GM18951 (cell line): ENCODE measurements at regions not wholly inside any gene's neighbourhood (a gene's known extent, or its start where the extent isn't known, plus 50 kb on each side); places are given as distances from the start of the nearest gene placed in this dataset.
"Not testable (repeated sequence)": the region's sequence is repeated elsewhere in the genome, so short reads cannot be mapped to it uniquely, and the experiment has no call there.

Experiments
- POLR2A ChIP-seq: IDR thresholded peaks from 4 replicates; pipeline ENCODE4 v1.6.1; 2011; ENCODE audit warnings: mild to moderate bottlenecking; ENCODE audit not compliant: insufficient read length, insufficient read depth; ENCODE audit errors: extremely low read depth
- in situ Hi-C: fragments of 300-500 bp; cut with MboI; formaldehyde crosslinking; loops from one replicate; pipeline ENCODE4 v1.12.0; 2022; ENCODE audit warnings: low sequenced_read_pairs, mixed read lengths, inconsistent platforms; ENCODE audit not compliant: unreplicated experiment

DNA sequence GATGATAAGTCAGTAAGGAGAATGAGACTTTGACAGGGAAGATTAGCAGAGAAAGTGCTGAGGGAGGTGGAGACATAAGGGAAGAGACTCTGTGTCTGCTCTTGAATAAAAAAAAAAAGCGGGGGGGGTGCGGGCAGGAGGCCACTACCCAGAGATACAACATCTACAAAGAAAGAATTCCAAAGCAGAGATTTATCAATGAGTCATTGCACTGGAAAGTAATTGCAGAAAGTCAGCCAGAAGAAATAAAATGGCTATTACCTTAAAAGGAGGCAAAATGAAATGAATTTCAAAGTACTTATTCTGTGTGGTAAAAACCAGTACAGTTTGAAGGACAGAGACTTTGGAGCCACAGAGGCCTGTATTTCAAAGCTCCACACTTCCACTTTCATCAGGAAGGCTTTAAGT, 267.1 kb upstream of the PRKD1 start:
- in situ Hi-C loops = no loop called here
- TF ChIP-seq POLR2A = no peak

DNA sequence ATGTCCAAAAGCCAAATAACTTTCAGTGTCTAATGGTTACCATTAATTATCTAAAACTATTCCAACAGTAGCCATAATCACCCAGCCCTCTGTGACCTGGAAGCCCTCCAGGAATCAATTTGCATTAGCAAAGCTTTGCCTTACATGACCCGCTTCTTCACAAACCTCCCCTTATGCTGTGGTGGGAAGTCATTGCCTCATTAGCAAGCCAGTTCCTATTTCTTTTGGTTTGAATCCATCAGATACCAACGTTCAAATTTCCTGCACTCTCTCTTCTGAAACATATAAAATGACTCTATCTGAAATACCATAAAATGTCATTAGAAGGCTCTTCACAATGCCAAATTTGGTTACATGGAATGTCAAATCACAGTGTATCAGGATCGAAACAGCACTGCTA, 268.3 kb upstream of the PRKD1 start:
- in situ Hi-C loops = no loop called here
- TF ChIP-seq POLR2A = no peak

DNA sequence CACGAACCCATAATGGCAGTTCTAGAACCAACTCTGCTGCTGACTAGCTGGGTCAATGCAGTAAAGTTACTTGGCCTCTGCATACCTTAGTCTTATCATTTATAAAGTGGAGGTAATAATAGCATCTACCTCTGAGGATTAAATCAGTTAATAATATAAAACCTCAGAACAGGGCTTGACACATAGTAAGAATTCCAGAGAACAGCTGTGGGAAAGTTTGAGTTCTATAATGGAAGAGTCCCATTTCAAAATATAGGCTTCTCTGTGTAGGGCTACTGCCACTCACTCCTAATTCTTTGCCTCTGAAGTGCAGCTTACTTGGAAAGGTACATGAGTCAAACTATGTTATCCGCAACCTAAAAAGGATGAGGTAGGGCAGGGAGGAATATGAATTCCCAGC, 269.2 kb upstream of the PRKD1 start:
- in situ Hi-C loops = no loop called here
- TF ChIP-seq POLR2A = no peak

DNA sequence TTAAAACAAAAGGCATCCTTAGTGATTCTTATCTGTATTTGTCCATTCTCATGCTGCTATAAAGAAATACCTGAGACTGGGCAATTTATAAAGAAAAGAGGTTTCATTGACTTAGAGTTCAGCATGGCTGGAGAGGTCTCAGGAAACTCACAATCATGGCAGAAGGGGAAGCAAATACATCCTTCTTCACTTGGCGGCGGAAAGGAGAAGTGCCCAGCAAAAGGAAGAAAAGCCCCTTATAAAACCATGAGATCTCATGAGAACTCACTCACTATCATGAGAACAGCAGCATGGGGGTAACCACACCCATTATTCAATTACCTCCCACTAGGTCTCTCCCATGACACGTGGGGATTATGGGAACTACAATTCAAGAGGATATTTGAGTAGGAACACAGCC, 271.1 kb upstream of the PRKD1 start:
- in situ Hi-C loops = not testable (repeated sequence)

DNA sequence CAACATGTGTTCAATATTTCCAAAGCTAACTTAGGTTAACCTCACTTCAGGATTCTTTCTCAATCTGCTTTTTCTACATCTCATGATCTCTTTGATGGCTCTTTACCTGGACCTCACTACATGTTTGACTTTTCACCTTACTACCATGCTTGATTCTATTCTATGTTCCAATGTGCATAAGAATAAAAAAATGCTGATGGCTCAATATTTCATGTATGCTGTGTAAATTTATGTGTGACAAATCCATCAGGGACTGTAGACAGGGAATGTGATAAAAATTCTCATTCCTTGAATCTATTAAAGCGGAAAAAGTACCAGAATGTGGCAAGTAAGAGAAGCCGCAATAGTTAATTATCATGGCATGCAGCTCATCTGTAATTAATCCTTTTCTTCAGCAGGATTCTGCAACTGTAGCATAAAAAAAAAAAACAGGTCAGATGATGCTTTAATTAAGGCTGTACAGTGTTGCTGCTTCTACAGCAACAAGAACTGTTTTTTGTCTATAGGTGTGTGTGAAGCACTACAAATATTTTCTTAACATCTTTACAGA, 276.9 kb upstream of the PRKD1 start:
- in situ Hi-C loops = loop anchor here (25.0 kb wide), 1 partner anchor 1442 kb away; the partner anchor contains the start of gene FOXG1
- no peak for TF ChIP-seq POLR2A

- no peak for TF ChIP-seq POLR2A
- in situ Hi-C loops = loop anchor here (25.0 kb wide), 1 partner anchor 1447 kb away; the partner anchor contains the start of gene FOXG1
These were observed 281.5 kb upstream of the PRKD1 start for GRCh38 chr14:30209136-30209535.

- no peak for TF ChIP-seq POLR2A
- in situ Hi-C loops = loop anchor here (25.0 kb wide), 1 partner anchor 1448 kb away; the partner anchor contains the start of gene FOXG1
These were observed 283.0 kb upstream of the PRKD1 start for GRCh38 chr14:30210630-30211029.

GRCh38 chr14:30211326-30211725, 283.7 kb upstream of the PRKD1 start:
- in situ Hi-C loops = loop anchor here (25.0 kb wide), 1 partner anchor 1449 kb away; the partner anchor contains the start of gene FOXG1

DNA sequence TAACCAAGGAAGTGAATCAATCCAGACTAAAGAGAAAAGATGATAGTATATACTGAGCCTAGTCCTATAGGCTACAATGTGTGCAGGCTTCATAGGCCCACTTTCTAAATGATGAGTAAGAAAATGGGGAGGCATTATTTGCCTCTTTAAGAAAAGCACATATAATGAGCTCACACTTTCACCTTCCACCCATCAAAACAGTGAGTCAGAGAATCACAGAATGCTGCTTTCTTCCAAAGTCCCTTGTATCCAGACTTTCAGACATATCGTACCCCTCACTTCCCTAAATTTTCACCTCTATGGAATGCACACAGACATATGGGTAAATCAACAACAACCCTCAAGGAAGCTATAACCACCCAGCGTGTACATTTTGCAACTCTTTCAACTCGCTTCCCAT, 286.4 kb upstream of the PRKD1 start:
- no peak for TF ChIP-seq POLR2A
- in situ Hi-C loops = loop anchor here (25.0 kb wide), 1 partner anchor 1452 kb away; the partner anchor contains the start of gene FOXG1

More at GRCh38 chr14:30211326-30211725, 283.7 kb upstream of the PRKD1 start:
- TF ChIP-seq POLR2A = no peak

DNA sequence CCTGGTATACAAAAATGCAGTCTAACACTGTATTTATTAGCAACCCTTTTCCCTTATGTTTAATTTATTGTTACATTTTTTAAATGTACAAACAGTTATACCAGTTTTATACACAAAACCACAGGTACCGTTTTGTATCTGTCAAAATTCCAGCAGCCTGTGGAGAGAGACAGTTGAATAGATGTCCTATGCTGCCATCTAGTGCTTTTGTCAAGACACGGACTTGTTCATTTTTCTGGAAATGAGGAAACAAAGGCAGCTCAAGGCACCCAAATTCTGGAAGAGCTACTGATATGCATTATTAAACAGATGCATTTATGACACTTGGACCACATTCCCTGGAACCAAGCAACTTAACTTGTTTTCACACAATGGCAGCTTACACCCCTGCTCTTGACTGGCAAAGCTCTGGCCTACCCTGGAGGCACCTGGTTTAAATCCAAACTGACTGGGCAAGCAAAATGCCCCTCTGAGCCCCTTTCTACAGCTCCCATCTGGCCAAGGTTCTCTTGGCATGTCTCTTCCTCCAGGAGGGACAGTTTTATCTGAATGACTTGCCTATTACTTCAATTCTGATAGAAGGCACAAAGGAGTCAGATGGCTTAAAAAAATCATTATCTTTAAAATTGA, 286.9 kb upstream of the PRKD1 start:
- in situ Hi-C loops = loop anchor here (25.0 kb wide), 1 partner anchor 1452 kb away; the partner anchor contains the start of gene FOXG1
- no peak for TF ChIP-seq POLR2A

DNA sequence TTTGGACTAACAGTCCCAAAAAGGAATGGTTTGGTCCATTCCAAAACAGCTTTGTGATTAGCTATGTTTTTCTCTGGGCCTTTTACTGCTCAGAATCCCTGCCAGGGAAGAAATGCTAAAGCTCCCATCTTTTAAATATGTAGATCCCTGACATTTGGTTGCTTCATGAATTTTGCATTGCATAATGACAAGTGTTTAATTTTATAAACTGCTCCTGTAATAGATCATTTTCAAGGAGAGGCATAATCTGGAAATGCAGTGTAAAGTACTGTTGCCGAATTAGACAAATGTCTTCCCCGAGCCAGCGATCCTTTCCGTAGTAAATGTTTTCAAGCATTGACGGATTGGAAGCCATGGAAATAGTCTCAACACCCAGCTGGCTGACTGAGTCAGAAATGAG, 291.3 kb upstream of the PRKD1 start:
- TF ChIP-seq POLR2A = no peak
- in situ Hi-C loops = loop anchor here (25.0 kb wide), 1 partner anchor 1457 kb away; the partner anchor contains the start of gene FOXG1

- in situ Hi-C loops = loop anchor here (25.0 kb wide), 1 partner anchor 1459 kb away; the partner anchor contains the start of gene FOXG1
- no peak for TF ChIP-seq POLR2A
These were observed 293.9 kb upstream of the PRKD1 start for GRCh38 chr14:30221546-30221945.

DNA sequence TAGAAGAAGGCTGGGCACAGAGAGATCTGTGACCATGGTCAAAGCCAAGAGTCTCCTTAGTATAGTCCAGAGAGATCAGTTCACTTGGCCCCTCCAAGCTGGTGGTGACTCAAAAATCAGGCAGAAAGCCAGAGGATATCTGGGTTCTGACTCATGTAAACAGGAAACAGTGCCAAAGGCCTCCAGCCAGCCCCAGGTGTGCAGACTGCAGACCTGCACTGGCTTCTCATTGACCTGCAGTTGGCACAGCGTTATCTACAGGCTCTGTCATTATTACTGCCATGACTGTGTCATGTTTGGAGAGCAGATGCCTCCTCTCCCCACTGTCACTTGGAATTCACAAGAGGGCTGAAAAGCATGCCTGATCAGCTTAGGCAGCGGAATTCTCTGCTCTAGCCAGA, 295.7 kb upstream of the PRKD1 start:
- in situ Hi-C loops = loop anchor here (25.0 kb wide), 1 partner anchor 1461 kb away; the partner anchor contains the start of gene FOXG1
- TF ChIP-seq POLR2A = no peak

DNA sequence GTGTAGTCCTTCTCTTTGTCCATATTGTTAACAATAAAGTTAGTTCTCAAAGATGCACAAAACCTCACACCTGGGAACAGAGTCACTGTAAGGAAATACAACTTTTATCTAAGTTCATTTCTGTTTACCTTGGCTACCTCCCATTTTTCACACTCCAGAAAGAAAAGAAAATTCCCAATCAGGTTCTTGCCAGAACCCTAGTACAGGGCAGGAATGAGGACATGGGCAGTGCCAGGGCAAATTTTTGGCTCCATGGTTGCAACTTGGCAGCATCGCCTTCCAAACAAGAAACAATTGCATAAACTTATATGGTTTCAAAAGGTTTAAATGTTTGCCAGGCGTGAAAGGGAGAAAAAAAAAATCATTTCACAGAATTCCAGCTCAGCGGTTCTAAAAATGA, 296.3 kb upstream of the PRKD1 start:
- no peak for TF ChIP-seq POLR2A
- in situ Hi-C loops = loop anchor here (25.0 kb wide), 1 partner anchor 1462 kb away; the partner anchor contains the start of gene FOXG1
